Cardiac fibroblast (primary cell): ENCODE measurements at regions not wholly inside any gene's neighbourhood (a gene's known extent, or its start where the extent isn't known, plus 50 kb on each side); places are given as distances from the start of the nearest gene placed in this dataset.

Experiments
- DNase-seq, 2 donors: peaks; one replicate each; pipeline versions ENCODE4 v3.0.0 to v3.0.0-alpha.2; 2010; ENCODE audit warnings: low read depth in 2 of 2
- H3K4me3 ChIP-seq, 2 donors: replicated peaks in 1 of 2; 1 replicate in 1 of 2; 2 replicates in 1 of 2; pipeline ENCODE4 v1.5.1; 2011; ENCODE audit warnings: low read depth in 2 of 2, low read length in 2 of 2, mild to moderate bottlenecking in 2 of 2, moderate library complexity in 1 of 2
- TF ChIP-seq, protein P1 (sequence below): IDR thresholded peaks from one replicate; pipeline ENCODE4 v1.5.1; 2011; ENCODE audit warnings: low read depth, mild to moderate bottlenecking, low read length, inconsistent platforms

DNA sequence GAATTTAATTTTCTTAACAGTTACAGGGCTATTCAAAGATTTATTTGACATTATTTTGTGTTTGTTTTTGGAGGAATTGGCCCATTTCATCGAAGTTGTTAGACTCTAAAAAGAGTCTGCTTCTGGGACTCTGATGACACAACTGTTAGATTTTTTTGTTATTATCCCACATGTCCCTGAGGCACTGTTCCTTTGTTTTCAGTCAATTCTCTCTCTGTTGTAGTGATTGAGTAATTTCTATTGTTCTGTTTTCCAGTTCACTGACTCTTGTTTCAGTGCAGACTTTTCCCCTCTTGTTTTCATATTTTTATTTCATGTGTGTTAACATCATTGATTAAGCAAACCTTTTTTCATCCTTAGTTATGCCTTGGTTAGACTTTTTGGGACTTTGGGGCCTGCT is 325.0 kb downstream of the ZNF326 start:
- DNase-seq, result peak in 1 of 2 donors; percentile 23
- no peak overlapping the region for H3K4me3 ChIP-seq
- TF ChIP-seq, protein P1, sequence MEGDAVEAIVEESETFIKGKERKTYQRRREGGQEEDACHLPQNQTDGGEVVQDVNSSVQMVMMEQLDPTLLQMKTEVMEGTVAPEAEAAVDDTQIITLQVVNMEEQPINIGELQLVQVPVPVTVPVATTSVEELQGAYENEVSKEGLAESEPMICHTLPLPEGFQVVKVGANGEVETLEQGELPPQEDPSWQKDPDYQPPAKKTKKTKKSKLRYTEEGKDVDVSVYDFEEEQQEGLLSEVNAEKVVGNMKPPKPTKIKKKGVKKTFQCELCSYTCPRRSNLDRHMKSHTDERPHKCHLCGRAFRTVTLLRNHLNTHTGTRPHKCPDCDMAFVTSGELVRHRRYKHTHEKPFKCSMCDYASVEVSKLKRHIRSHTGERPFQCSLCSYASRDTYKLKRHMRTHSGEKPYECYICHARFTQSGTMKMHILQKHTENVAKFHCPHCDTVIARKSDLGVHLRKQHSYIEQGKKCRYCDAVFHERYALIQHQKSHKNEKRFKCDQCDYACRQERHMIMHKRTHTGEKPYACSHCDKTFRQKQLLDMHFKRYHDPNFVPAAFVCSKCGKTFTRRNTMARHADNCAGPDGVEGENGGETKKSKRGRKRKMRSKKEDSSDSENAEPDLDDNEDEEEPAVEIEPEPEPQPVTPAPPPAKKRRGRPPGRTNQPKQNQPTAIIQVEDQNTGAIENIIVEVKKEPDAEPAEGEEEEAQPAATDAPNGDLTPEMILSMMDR, result no peak

- no peak overlapping the region for H3K4me3 ChIP-seq
- DNase-seq, result no peak
- TF ChIP-seq, protein P1, result no peak
Observed at GRCh38 chr1:90318431-90318830, 323.5 kb downstream of the ZNF326 start.

GRCh38 chr1:90317628-90318027 is 322.7 kb downstream of the ZNF326 start:
- H3K4me3 ChIP-seq, result no peak overlapping the region
- TF ChIP-seq, protein P1, result no peak
- DNase-seq, result no peak

GRCh38 chr1:90314533-90314932 is 319.6 kb downstream of the ZNF326 start:
- TF ChIP-seq, protein P1, result no peak
- no peak for DNase-seq

GRCh38 chr1:90313778-90314177 is 318.9 kb downstream of the ZNF326 start:
- no peak for DNase-seq
- H3K4me3 ChIP-seq, result no peak overlapping the region
- TF ChIP-seq, protein P1, result no peak

More at GRCh38 chr1:90314533-90314932, 319.6 kb downstream of the ZNF326 start:
- no peak overlapping the region for H3K4me3 ChIP-seq

DNA sequence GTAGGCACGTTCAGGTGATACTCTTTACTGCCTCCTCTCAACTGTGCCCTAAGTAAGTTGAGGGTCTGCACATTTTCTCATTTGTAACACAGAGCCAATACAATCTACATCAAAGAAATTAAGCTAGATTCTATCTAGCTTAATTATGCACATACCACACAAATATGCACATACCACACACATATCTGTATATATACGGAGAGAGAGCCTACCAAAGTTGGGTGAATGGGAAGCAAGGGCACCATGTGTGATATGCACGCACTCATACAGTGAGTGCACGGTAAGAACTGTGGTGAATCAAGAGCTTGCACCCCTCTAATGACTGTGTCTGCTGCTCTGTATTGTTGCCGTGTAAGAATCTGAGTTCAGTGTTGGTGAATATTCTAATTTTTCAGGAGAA is 314.9 kb downstream of the ZNF326 start:
- H3K4me3 ChIP-seq, result no peak overlapping the region
- TF ChIP-seq, protein P1, result no peak

GRCh38 chr1:90308421-90308820 is 313.5 kb downstream of the ZNF326 start:
- no peak for DNase-seq
- H3K4me3 ChIP-seq, result no peak overlapping the region

More for the DNA sequence above, 314.9 kb downstream of the ZNF326 start:
- DNase-seq, result no peak

More at GRCh38 chr1:90308421-90308820, 313.5 kb downstream of the ZNF326 start:
- TF ChIP-seq, protein P1, result no peak
